ENCODE measurements at regions not wholly inside any gene's neighbourhood (a gene's known extent, or its start where the extent isn't known, plus 50 kb on each side); places are given as distances from the start of the nearest gene placed in this dataset.

- peak; percentile 30 for DNase-seq
- peaks cover 11% of the 10 kb centered on the region for H3K4me1 ChIP-seq
- H3K36me3 ChIP-seq = no peaks in the 10 kb centered on the region
- TF ChIP-seq CTCF (IDR thresholded peaks at IDR 0.05; ENCODE audit: low read depth, low read length) = no peak
- H3K4me3 ChIP-seq (ENCODE audit: low read depth, low read length) = no peak overlapping the region
- no peaks in the 10 kb centered on the region for H3K27me3 ChIP-seq
- no peaks in the 10 kb centered on the region for H3K9me3 ChIP-seq
These were observed 76.2 kb downstream of the PLCE1 start for GRCh38 chr10:94069884-94070283.

- peaks cover 10% of the 10 kb centered on the region for H3K4me1 ChIP-seq
These were observed 80.7 kb downstream of the PLCE1 start for GRCh38 chr10:94074462-94074861.

GRCh38 chr10:94075506-94075905 is 81.8 kb downstream of the PLCE1 start:
- H3K4me3 ChIP-seq (ENCODE audit: low read depth, low read length) = no peak overlapping the region
- no peaks in the 10 kb centered on the region for H3K27me3 ChIP-seq
- H3K4me1 ChIP-seq = peaks cover 7% of the 10 kb centered on the region; the same call in 1 of the 2 replicates
- no peaks in the 10 kb centered on the region for H3K9me3 ChIP-seq
- no peaks in the 10 kb centered on the region for H3K36me3 ChIP-seq
- no peak for DNase-seq
- no peak for TF ChIP-seq CTCF (IDR thresholded peaks at IDR 0.05; ENCODE audit: low read depth, low read length)

More at GRCh38 chr10:94074462-94074861, 80.7 kb downstream of the PLCE1 start:
- Histone ChIP-seq H3K27me3 (no peaks in the 10 kb centered on the region), H3K36me3 (no peaks in the 10 kb centered on the region), H3K9me3 (no peaks in the 10 kb centered on the region), H3K4me3 (ENCODE audit: low read depth, low read length) (no peak overlapping the region)
- no peak for DNase-seq
- TF ChIP-seq CTCF (IDR thresholded peaks at IDR 0.05; ENCODE audit: low read depth, low read length) = no peak

GRCh38 chr10:94076325-94076841 is 82.7 kb downstream of the PLCE1 start:
- peak; percentile 51 for TF ChIP-seq CTCF (IDR thresholded peaks at IDR 0.05; ENCODE audit: low read depth, low read length)
- Histone ChIP-seq H3K4me3 (ENCODE audit: low read depth, low read length) (no peak overlapping the region), H3K9me3 (no peaks in the 10 kb centered on the region), H3K4me1 (peaks cover 7% of the 10 kb centered on the region; the same call in 1 of the 2 replicates), H3K36me3 (no peaks in the 10 kb centered on the region), H3K27me3 (no peaks in the 10 kb centered on the region)
- DNase-seq = no peak

- peaks cover 7% of the 10 kb centered on the region; the same call in 1 of the 2 replicates for H3K4me1 ChIP-seq
- no peak overlapping the region for H3K4me3 ChIP-seq (ENCODE audit: low read depth, low read length)
- no peaks in the 10 kb centered on the region for H3K27me3 ChIP-seq
- DNase-seq = no peak
- H3K9me3 ChIP-seq = no peaks in the 10 kb centered on the region
- H3K36me3 ChIP-seq = no peaks in the 10 kb centered on the region
- no peak for TF ChIP-seq CTCF (IDR thresholded peaks at IDR 0.05; ENCODE audit: low read depth, low read length)
These were observed 83.3 kb downstream of the PLCE1 start for GRCh38 chr10:94077042-94077441.

- no peak overlapping the region for H3K4me3 ChIP-seq (ENCODE audit: low read depth, low read length)
- no peak for DNase-seq
- no peaks in the 10 kb centered on the region for H3K9me3 ChIP-seq
- TF ChIP-seq CTCF (IDR thresholded peaks at IDR 0.05; ENCODE audit: low read depth, low read length) = no peak
- no peaks in the 10 kb centered on the region for H3K36me3 ChIP-seq
- peaks cover 4% of the 10 kb centered on the region; the same call in 1 of the 2 replicates for H3K4me1 ChIP-seq
- H3K27me3 ChIP-seq = no peaks in the 10 kb centered on the region
These were observed 86.4 kb downstream of the PLCE1 start for GRCh38 chr10:94080108-94080507.
